PC-3 (cell line): ENCODE measurements at regions not wholly inside any gene's neighbourhood (a gene's known extent, or its start where the extent isn't known, plus 50 kb on each side); places are given as distances from the start of the nearest gene placed in this dataset.

Experiments used
- ATAC-seq: fragments of 200-7000 bp; cut with Tn5 transposase; 2 replicates; pipeline ENCODE4 v1.9.1; 2020; ENCODE audit warnings: mild to moderate bottlenecking, moderate library complexity
- BruUV-seq: library from RNA; stranded (reverse); fragments of 400-500 nt; replicated peaks from 2 replicates; lab custom pipeline; 2021; lab: Mats Ljungman, UMichigan
- CTCF ChIA-PET: fragments of 300-600 bp; sonication (Branson Sonifier 250); formaldehyde crosslinking; loops from one replicate; lab custom pipeline; 2022; ENCODE audit warnings: antibody characterized with exemption; lab: Charles Lee
- POLR2A ChIA-PET: fragments of 300-600 bp; sonication (Branson Sonifier 250); formaldehyde crosslinking; loops from one replicate; lab custom pipeline; 2022; ENCODE audit warnings: antibody characterized with exemption; ENCODE audit not compliant: unreplicated experiment; lab: Charles Lee
- DNase-seq: peaks from one replicate; pipeline ENCODE4 v3.0.0-alpha.2; 2015
- H2AFZ ChIP-seq: fragments of 300-600 bp; sonication (generic); 2 replicates; pipeline ENCODE4 v1.6.0; 2016; ENCODE audit warnings: antibody characterized with exemption, low read length
- H3F3A ChIP-seq: fragments of 300-600 bp; sonication (generic); one replicate; pipeline ENCODE4 v1.6.0; 2017; ENCODE audit warnings: antibody characterized with exemption, low read length, control low read depth, mild to moderate bottlenecking; ENCODE audit not compliant: unreplicated experiment
- H3K27ac ChIP-seq: fragments of 300-600 bp; sonication (generic); 2 replicates; pipeline ENCODE4 v1.5.1; 2016; ENCODE audit warnings: mild to moderate bottlenecking, low read length
- H3K27me3 ChIP-seq: fragments of 300-600 bp; sonication (generic); 2 replicates; pipeline ENCODE4 v1.6.1; 2016; ENCODE audit warnings: low read length, mixed read lengths
- H3K36me3 ChIP-seq: fragments of 300-600 bp; sonication (generic); 2 replicates; pipeline ENCODE4 v1.6.1; 2016; ENCODE audit warnings: low read depth, mixed run types, low read length, mixed read lengths
- H3K4me1 ChIP-seq: fragments of 300-600 bp; sonication (generic); 2 replicates; pipeline ENCODE4 v1.5.1; 2016; ENCODE audit warnings: low read length; ENCODE audit not compliant: insufficient read depth
- H3K4me2 ChIP-seq: fragments of 300-600 bp; sonication (generic); 2 replicates; pipeline ENCODE4 v1.6.0; 2016; ENCODE audit warnings: low read length
- H3K4me3 ChIP-seq: fragments of 300-600 bp; sonication (generic); 2 replicates; pipeline ENCODE4 v1.5.1; 2016; ENCODE audit warnings: mild to moderate bottlenecking, low read length, mixed read lengths
- H3K79me2 ChIP-seq: fragments of 300-600 bp; sonication (generic); 2 replicates; pipeline ENCODE4 v1.6.1; 2017; ENCODE audit warnings: low read length, mixed read lengths
- H3K9ac ChIP-seq: fragments of 300-600 bp; sonication (generic); 2 replicates; pipeline ENCODE4 v1.6.0; 2016; ENCODE audit warnings: mild to moderate bottlenecking, low read length
- H3K9me2 ChIP-seq: fragments of 300-600 bp; sonication (generic); replicated peaks from 2 replicates; pipeline ENCODE4 v1.6.1; 2016; ENCODE audit warnings: mixed run types, low read length, mixed read lengths
- H3K9me3 ChIP-seq: fragments of 300-600 bp; sonication (generic); 2 replicates; pipeline ENCODE4 v1.6.1; 2016; ENCODE audit warnings: low read length, mixed read lengths
- H4K20me1 ChIP-seq: fragments of 300-600 bp; sonication (generic); 2 replicates; pipeline ENCODE4 v1.6.1; 2016; ENCODE audit warnings: low read length, mixed read lengths
- CTCF ChIP-seq: fragments of 300-600 bp; sonication (generic); conservative IDR thresholded peaks from 2 replicates; pipeline ENCODE4 v1.5.1; 2017; ENCODE audit warnings: antibody characterized with exemption, low read depth, mild to moderate bottlenecking, low read length
- EZH2 ChIP-seq: fragments of 300-600 bp; sonication (generic); IDR thresholded peaks from one replicate; pipeline ENCODE4 v1.6.1; 2017; ENCODE audit warnings: antibody characterized with exemption, mild to moderate bottlenecking, low read length; ENCODE audit not compliant: unreplicated experiment
- EZH2phosphoT487 ChIP-seq: fragments of 300-600 bp; sonication (generic); IDR thresholded peaks from 2 replicates; pipeline ENCODE4 v1.6.1; 2018; ENCODE audit warnings: mild to moderate bottlenecking, antibody characterized with exemption, low read length, borderline replicate concordance
- intact Hi-C: fragments of 100-400 bp; cut with micrococcal nuclease; formaldehyde crosslinking; loops from 2 replicates; pipeline ENCODE4 v1.9.0; 2023

DNA sequence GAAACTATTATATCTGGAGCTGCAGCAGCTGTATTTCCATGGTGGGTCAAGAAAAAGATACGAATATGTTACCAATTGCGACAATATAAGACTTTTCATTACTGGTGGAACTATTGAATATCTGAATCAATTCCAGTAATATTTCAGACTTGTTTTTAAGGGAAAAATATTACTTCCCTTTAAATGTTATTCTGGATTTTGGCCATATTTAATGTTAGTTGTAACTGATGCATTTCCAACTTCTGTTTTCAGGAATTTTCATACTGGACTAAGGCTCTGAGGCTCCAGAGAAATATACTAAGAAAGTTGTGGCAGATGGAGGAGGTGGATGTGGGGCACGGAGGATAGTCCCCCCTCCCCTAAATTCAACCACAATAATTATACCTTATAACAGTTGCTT lies 555.2 kb upstream of the SETBP1 start:
- ATAC-seq = no peak
- no peaks in the 10 kb centered on the region for H3K9me3 ChIP-seq
- TF ChIP-seq EZH2phosphoT487 = no peak
- no peak for TF ChIP-seq EZH2
- no peak for TF ChIP-seq CTCF
- intact Hi-C loops = loop anchor here (10.0 kb wide), 1 partner anchor 549 kb away; no protein-coding TSS in a partner anchor
- ChIA-PET POLR2A (no interaction called here), CTCF (no interaction called here)
- no TSS peak for BruUV-seq
- no peaks in the 10 kb centered on the region for H4K20me1 ChIP-seq
- H3K36me3 ChIP-seq = no peaks in the 10 kb centered on the region
- no peak for DNase-seq
- H3K4me3 ChIP-seq = no peak overlapping the region
- H3K79me2 ChIP-seq = no peaks in the 10 kb centered on the region
- no peaks in the 10 kb centered on the region for H3K27me3 ChIP-seq
- no peak overlapping the region for H2AFZ ChIP-seq
- H3F3A ChIP-seq = no peaks in the 10 kb centered on the region
- peaks cover 7% of the 10 kb centered on the region; the same call in 1 of the 2 replicates for H3K4me1 ChIP-seq
- no peak overlapping the region for H3K27ac ChIP-seq
- H3K9ac ChIP-seq = no peak overlapping the region
- no peak overlapping the region for H3K4me2 ChIP-seq
- no peaks in the 10 kb centered on the region for H3K9me2 ChIP-seq

GRCh38 chr18:44126598-44126997 lies 554.1 kb upstream of the SETBP1 start:
- no peaks in the 10 kb centered on the region for H3K9me2 ChIP-seq
- intact Hi-C loops = loop anchor here (10.0 kb wide), 1 partner anchor 548 kb away; no protein-coding TSS in a partner anchor
- peaks cover 8% of the 10 kb centered on the region; the same call in 1 of the 2 replicates for H3K4me1 ChIP-seq
- no peaks in the 10 kb centered on the region for H3K9me3 ChIP-seq
- ATAC-seq = no peak
- DNase-seq = no peak
- no TSS peak for BruUV-seq
- TF ChIP-seq EZH2phosphoT487 (no peak), EZH2 (no peak), CTCF (no peak)
- no peaks in the 10 kb centered on the region for H4K20me1 ChIP-seq
- no peak overlapping the region for H3K4me2 ChIP-seq
- no peaks in the 10 kb centered on the region for H3K27me3 ChIP-seq
- ChIA-PET POLR2A (interaction anchor here (0.7 kb wide), 1 partner anchor 39 kb away, joined by 5 read pairs; no protein-coding TSS in a partner anchor), CTCF (no interaction called here)
- H3K4me3 ChIP-seq = no peak overlapping the region
- no peaks in the 10 kb centered on the region for H3F3A ChIP-seq
- H3K79me2 ChIP-seq = no peaks in the 10 kb centered on the region
- H3K36me3 ChIP-seq = no peaks in the 10 kb centered on the region
- no peak overlapping the region for H2AFZ ChIP-seq
- H3K27ac ChIP-seq = no peak overlapping the region
- no peak overlapping the region for H3K9ac ChIP-seq

- Histone ChIP-seq H3K27ac (no peak overlapping the region), H3K9me3 (no peaks in the 10 kb centered on the region), H3K4me2 (no peak overlapping the region), H3K4me3 (no peak overlapping the region), H3K79me2 (no peaks in the 10 kb centered on the region), H2AFZ (no peak overlapping the region), H3K9me2 (no peaks in the 10 kb centered on the region), H4K20me1 (no peaks in the 10 kb centered on the region), H3K4me1 (peaks cover 8% of the 10 kb centered on the region; the same call in 1 of the 2 replicates), H3K36me3 (no peaks in the 10 kb centered on the region), H3K27me3 (no peaks in the 10 kb centered on the region), H3K9ac (no peak overlapping the region), H3F3A (no peaks in the 10 kb centered on the region)
- intact Hi-C loops = loop anchor here (10.0 kb wide), 1 partner anchor 546 kb away; no protein-coding TSS in a partner anchor
- ChIA-PET CTCF (interaction anchor here (0.6 kb wide), 1 partner anchor 553 kb away, joined by 7 read pairs; the partner anchor contains the start of gene SETBP1), POLR2A (no interaction called here)
- no peak for TF ChIP-seq CTCF
- no peak for TF ChIP-seq EZH2
- no peak for TF ChIP-seq EZH2phosphoT487
- BruUV-seq = no TSS peak
- ATAC-seq = peak; percentile 46; the same call in 1 of the 2 replicates
- peak; percentile 40 for DNase-seq
These were observed 552.3 kb upstream of the SETBP1 start for GRCh38 chr18:44128365-44128764.
